Choroid plexus epithelial cell (primary cell): ENCODE measurements at regions not wholly inside any gene's neighbourhood (a gene's known extent, or its start where the extent isn't known, plus 50 kb on each side); places are given as distances from the start of the nearest gene placed in this dataset.

ENCODE experiments used
- DNase-seq: peaks from one replicate; pipeline ENCODE4 v3.0.0-alpha.2; 2010; ENCODE audit warnings: low read depth
- H3K4me3 ChIP-seq: 2 replicates; pipeline ENCODE4 v1.5.1; 2011; ENCODE audit warnings: low read depth, mild to moderate bottlenecking, control low read depth, low read length, moderate library complexity
- CTCF ChIP-seq: conservative IDR thresholded peaks from 2 replicates; pipeline ENCODE4 v1.5.1; 2011; ENCODE audit warnings: low read depth, mild to moderate bottlenecking, control low read depth, inconsistent platforms, low read length, moderate library complexity

GRCh38 chr12:128091101-128091720 lies 175.8 kb upstream of the TMEM132C start:
- no peak overlapping the region for H3K4me3 ChIP-seq
- TF ChIP-seq CTCF, result no peak
- no peak for DNase-seq

- H3K4me3 ChIP-seq, result no peak overlapping the region
- TF ChIP-seq CTCF, result no peak
- DNase-seq, result no peak
Observed at GRCh38 chr12:128091951-128092382, 175.0 kb upstream of the TMEM132C start.

GRCh38 chr12:128098730-128099129 lies 168.2 kb upstream of the TMEM132C start:
- TF ChIP-seq CTCF, result no peak
- no peak overlapping the region for H3K4me3 ChIP-seq
- no peak for DNase-seq

GRCh38 chr12:128103152-128103551 lies 163.8 kb upstream of the TMEM132C start:
- H3K4me3 ChIP-seq, result no peak overlapping the region
- no peak for DNase-seq
- TF ChIP-seq CTCF, result no peak

GRCh38 chr12:128109236-128109635 lies 157.7 kb upstream of the TMEM132C start:
- TF ChIP-seq CTCF, result no peak
- H3K4me3 ChIP-seq, result no peak overlapping the region
- DNase-seq, result no peak

GRCh38 chr12:128109636-128110035 lies 157.3 kb upstream of the TMEM132C start:
- no peak for DNase-seq
- H3K4me3 ChIP-seq, result no peak overlapping the region
- no peak for TF ChIP-seq CTCF

GRCh38 chr12:128111333-128111732 lies 155.6 kb upstream of the TMEM132C start:
- DNase-seq, result no peak
- no peak overlapping the region for H3K4me3 ChIP-seq
- no peak for TF ChIP-seq CTCF
